GM12878 (cell line): ENCODE measurements at regions not wholly inside any gene's neighbourhood (a gene's known extent, or its start where the extent isn't known, plus 50 kb on each side); places are given as distances from the start of the nearest gene placed in this dataset.

ENCODE experiments used
- CEBPZ ChIP-seq: fragments of 150-350 bp; IDR thresholded peaks from 2 replicates; pipeline ENCODE4 v1.6.1; 2016; ENCODE audit warnings: low read depth, low read length
- MXI1 ChIP-seq: fragments of 150-350 bp; IDR thresholded peaks from 2 replicates; pipeline ENCODE4 v1.6.1; 2011; ENCODE audit warnings: low read depth, mild to moderate bottlenecking, inconsistent platforms, low read length, improper control_type of control experiment
- MYB ChIP-seq: fragments of 150-350 bp; IDR thresholded peaks from 2 replicates; pipeline ENCODE4 v1.6.1; 2014; ENCODE audit warnings: mild to moderate bottlenecking, low read depth, low read length, borderline replicate concordance
- NFYB ChIP-seq: IDR thresholded peaks from 2 replicates; pipeline ENCODE4 v1.6.1; 2011; ENCODE audit warnings: low read depth, mild to moderate bottlenecking, low read length, improper control_type of control experiment, moderate library complexity; ENCODE audit not compliant: insufficient read depth
- NR2F1 ChIP-seq: fragments of 450-650 bp; conservative IDR thresholded peaks from 2 replicates; pipeline ENCODE4 v1.6.1; 2017; ENCODE audit warnings: mild to moderate bottlenecking
- PBX3 ChIP-seq: IDR thresholded peaks from 2 replicates; pipeline ENCODE4 v1.6.1; 2011; ENCODE audit warnings: mild to moderate bottlenecking, low read depth, low read length, moderate library complexity; ENCODE audit not compliant: insufficient replicate concordance
- SIX5 ChIP-seq: IDR thresholded peaks from 2 replicates; pipeline ENCODE4 v1.6.1; 2011; ENCODE audit warnings: mild to moderate bottlenecking, low read depth, low read length, moderate library complexity; ENCODE audit not compliant: severe bottlenecking
- YBX1 ChIP-seq: fragments of 450-650 bp; IDR thresholded peaks from 2 replicates; pipeline ENCODE4 v1.6.1; 2016; ENCODE audit warnings: antibody characterized with exemption
- ZNF217 ChIP-seq: fragments of 450-650 bp; IDR thresholded peaks from 2 replicates; pipeline ENCODE4 v1.6.1; 2017; ENCODE audit warnings: antibody characterized with exemption, mild to moderate bottlenecking
- TF ChIP-seq, protein P1 (sequence below): fragments of 450-650 bp; IDR thresholded peaks from 2 replicates; pipeline ENCODE4 v1.6.1; 2018; ENCODE audit warnings: borderline replicate concordance, mild to moderate bottlenecking; ENCODE audit not compliant: partially characterized antibody
- TF ChIP-seq, protein P2 (sequence below), 3 experiments: IDR thresholded peaks in 2 of 3; conservative IDR thresholded peaks in 1 of 3; 2 replicates each; pipeline ENCODE4 v1.5.1; 2011; ENCODE audit warnings: low read depth in 3 of 3, low read length in 3 of 3, mild to moderate bottlenecking in 3 of 3, control low read depth in 2 of 3, moderate library complexity in 2 of 3, inconsistent platforms in 1 of 3, mixed read lengths in 1 of 3; ENCODE audit not compliant: control insufficient read depth in 2 of 3, insufficient read depth in 1 of 3; ENCODE audit errors: extremely low read depth in 1 of 3
- TF ChIP-seq, protein P3 (sequence below): IDR thresholded peaks from 2 replicates; pipeline ENCODE4 v1.6.1; 2011; ENCODE audit warnings: borderline replicate concordance, low read depth, mild to moderate bottlenecking, moderate library complexity, low read length; ENCODE audit not compliant: insufficient read depth, poor library complexity, severe bottlenecking

- TF ChIP-seq CEBPZ: no peak
- TF ChIP-seq, protein P1, sequence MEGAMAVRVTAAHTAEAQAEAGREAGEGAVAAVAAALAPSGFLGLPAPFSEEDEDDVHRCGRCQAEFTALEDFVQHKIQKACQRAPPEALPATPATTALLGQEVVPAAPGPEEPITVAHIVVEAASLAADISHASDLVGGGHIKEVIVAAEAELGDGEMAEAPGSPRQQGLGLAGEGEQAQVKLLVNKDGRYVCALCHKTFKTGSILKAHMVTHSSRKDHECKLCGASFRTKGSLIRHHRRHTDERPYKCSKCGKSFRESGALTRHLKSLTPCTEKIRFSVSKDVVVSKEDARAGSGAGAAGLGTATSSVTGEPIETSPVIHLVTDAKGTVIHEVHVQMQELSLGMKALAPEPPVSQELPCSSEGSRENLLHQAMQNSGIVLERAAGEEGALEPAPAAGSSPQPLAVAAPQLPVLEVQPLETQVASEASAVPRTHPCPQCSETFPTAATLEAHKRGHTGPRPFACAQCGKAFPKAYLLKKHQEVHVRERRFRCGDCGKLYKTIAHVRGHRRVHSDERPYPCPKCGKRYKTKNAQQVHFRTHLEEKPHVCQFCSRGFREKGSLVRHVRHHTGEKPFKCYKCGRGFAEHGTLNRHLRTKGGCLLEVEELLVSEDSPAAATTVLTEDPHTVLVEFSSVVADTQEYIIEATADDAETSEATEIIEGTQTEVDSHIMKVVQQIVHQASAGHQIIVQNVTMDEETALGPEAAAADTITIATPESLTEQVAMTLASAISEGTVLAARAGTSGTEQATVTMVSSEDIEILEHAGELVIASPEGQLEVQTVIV: no peak
- TF ChIP-seq SIX5: no peak
- TF ChIP-seq, protein P2, sequence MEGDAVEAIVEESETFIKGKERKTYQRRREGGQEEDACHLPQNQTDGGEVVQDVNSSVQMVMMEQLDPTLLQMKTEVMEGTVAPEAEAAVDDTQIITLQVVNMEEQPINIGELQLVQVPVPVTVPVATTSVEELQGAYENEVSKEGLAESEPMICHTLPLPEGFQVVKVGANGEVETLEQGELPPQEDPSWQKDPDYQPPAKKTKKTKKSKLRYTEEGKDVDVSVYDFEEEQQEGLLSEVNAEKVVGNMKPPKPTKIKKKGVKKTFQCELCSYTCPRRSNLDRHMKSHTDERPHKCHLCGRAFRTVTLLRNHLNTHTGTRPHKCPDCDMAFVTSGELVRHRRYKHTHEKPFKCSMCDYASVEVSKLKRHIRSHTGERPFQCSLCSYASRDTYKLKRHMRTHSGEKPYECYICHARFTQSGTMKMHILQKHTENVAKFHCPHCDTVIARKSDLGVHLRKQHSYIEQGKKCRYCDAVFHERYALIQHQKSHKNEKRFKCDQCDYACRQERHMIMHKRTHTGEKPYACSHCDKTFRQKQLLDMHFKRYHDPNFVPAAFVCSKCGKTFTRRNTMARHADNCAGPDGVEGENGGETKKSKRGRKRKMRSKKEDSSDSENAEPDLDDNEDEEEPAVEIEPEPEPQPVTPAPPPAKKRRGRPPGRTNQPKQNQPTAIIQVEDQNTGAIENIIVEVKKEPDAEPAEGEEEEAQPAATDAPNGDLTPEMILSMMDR (IDR thresholded peaks at IDR 0.05 in 2 of 3, conservative IDR thresholded peaks at IDR 0.05 in 1 of 3; ENCODE audit: control insufficient read depth in 2 of 3, extremely low read depth in 1 of 3, insufficient read depth in 1 of 3, low read depth in 3 of 3, low read length in 3 of 3): no peak
- no peak for TF ChIP-seq MXI1
- no peak for TF ChIP-seq MYB
- TF ChIP-seq YBX1: no peak
- TF ChIP-seq NFYB: no peak
- TF ChIP-seq NR2F1: no peak
- TF ChIP-seq, protein P3, sequence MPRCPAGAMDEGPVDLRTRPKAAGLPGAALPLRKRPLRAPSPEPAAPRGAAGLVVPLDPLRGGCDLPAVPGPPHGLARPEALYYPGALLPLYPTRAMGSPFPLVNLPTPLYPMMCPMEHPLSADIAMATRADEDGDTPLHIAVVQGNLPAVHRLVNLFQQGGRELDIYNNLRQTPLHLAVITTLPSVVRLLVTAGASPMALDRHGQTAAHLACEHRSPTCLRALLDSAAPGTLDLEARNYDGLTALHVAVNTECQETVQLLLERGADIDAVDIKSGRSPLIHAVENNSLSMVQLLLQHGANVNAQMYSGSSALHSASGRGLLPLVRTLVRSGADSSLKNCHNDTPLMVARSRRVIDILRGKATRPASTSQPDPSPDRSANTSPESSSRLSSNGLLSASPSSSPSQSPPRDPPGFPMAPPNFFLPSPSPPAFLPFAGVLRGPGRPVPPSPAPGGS: no peak
- TF ChIP-seq PBX3: no peak
- no peak for TF ChIP-seq ZNF217
- TF ChIP-seq, all 136 proteins: peak for 0
Measured at GRCh38 chrX:3485727-3486126, 139.3 kb upstream of the MXRA5 start (continued).
